GM23338 (cell line): ENCODE measurements at regions not wholly inside any gene's neighbourhood (a gene's known extent, or its start where the extent isn't known, plus 50 kb on each side); places are given as distances from the start of the nearest gene placed in this dataset.

Experiments used
- ATAC-seq: fragments of 200-7000 bp; cut with Tn5 transposase; 3 replicates; pipeline ENCODE4 v1.9.1; 2020
- DNase-seq: peaks from one replicate; pipeline ENCODE4 v3.0.0-alpha.2; 2015; ENCODE audit warnings: low spot score
- H2AFZ ChIP-seq: fragments of 200-600 bp; sonication (generic); 2 replicates; pipeline ENCODE4 v1.8.0; 2016; ENCODE audit warnings: antibody characterized with exemption, mild to moderate bottlenecking, moderate library complexity
- H3F3A ChIP-seq: fragments of 200-600 bp; sonication (generic); replicated peaks from 2 replicates; pipeline ENCODE4 v1.8.0; 2017; ENCODE audit warnings: antibody characterized with exemption, mixed run types, low read depth
- H3K27ac ChIP-seq: fragments of 200-600 bp; sonication (generic); 2 replicates; pipeline ENCODE4 v1.6.1; 2016; ENCODE audit warnings: low read depth
- H3K27me3 ChIP-seq: fragments of 200-600 bp; sonication (generic); 2 replicates; pipeline ENCODE4 v1.8.0; 2016; ENCODE audit warnings: mild to moderate bottlenecking, mixed run types, moderate library complexity; ENCODE audit not compliant: insufficient read depth
- H3K36me3 ChIP-seq: fragments of 200-600 bp; sonication (generic); 2 replicates; pipeline ENCODE4 v1.8.0; 2016; ENCODE audit warnings: mild to moderate bottlenecking; ENCODE audit not compliant: insufficient read depth
- H3K4me1 ChIP-seq: fragments of 200-600 bp; sonication (generic); 2 replicates; pipeline ENCODE4 v1.8.0; 2016; ENCODE audit warnings: mild to moderate bottlenecking, moderate library complexity; ENCODE audit not compliant: insufficient read depth
- H3K4me2 ChIP-seq: fragments of 200-600 bp; sonication (generic); 2 replicates; pipeline ENCODE4 v1.7.1; 2017; ENCODE audit warnings: mixed run types
- H3K4me3 ChIP-seq: fragments of 200-600 bp; sonication (generic); 2 replicates; pipeline ENCODE4 v1.6.1; 2016; ENCODE audit warnings: mixed run types
- H3K79me2 ChIP-seq: fragments of 200-600 bp; sonication (generic); replicated peaks from 2 replicates; pipeline ENCODE4 v1.8.0; 2017; ENCODE audit warnings: mild to moderate bottlenecking; ENCODE audit not compliant: insufficient read depth
- H3K9me2 ChIP-seq: fragments of 200-600 bp; sonication (generic); 2 replicates; pipeline ENCODE4 v1.8.0; 2017; ENCODE audit not compliant: insufficient read depth
- H4K20me1 ChIP-seq: fragments of 200-600 bp; sonication (generic); replicated peaks from 2 replicates; pipeline ENCODE4 v1.8.0; 2017; ENCODE audit warnings: mild to moderate bottlenecking; ENCODE audit not compliant: insufficient read depth
- H3K27ac Mint-ChIP-seq: 2 replicates; pipeline ENCODE4 v1.8.0; 2020; ENCODE audit warnings: inconsistent platforms, mild to moderate bottlenecking, moderate library complexity, mixed read lengths
- H3K27me3 Mint-ChIP-seq: 3 replicates; pipeline ENCODE4 v1.8.0; 2022; ENCODE audit warnings: low read depth, mild to moderate bottlenecking, moderate library complexity, mixed read lengths, inconsistent platforms; ENCODE audit not compliant: insufficient read depth, poor library complexity
- H3K36me3 Mint-ChIP-seq: 3 replicates; pipeline ENCODE4 v1.8.0; 2021; ENCODE audit warnings: low read depth, mild to moderate bottlenecking, inconsistent platforms, moderate library complexity, mixed read lengths
- H3K4me1 Mint-ChIP-seq: 3 replicates; pipeline ENCODE4 v1.8.0; 2020; ENCODE audit warnings: mild to moderate bottlenecking, inconsistent platforms, mixed read lengths
- H3K4me3 Mint-ChIP-seq: 3 replicates; pipeline ENCODE4 v1.8.0; 2021; ENCODE audit warnings: moderate library complexity, mild to moderate bottlenecking, inconsistent platforms, mixed read lengths
- H3K9me3 Mint-ChIP-seq: 3 replicates; pipeline ENCODE4 v1.8.0; 2020; ENCODE audit warnings: moderate library complexity, mild to moderate bottlenecking, inconsistent platforms, mixed read lengths
- CREB1 ChIP-seq: fragments of 250-450 bp; sonication (Bioruptor Pico); IDR thresholded peaks from 2 replicates; pipeline ENCODE4 v1.5.0; 2020; ENCODE audit warnings: low read depth, mild to moderate bottlenecking, moderate library complexity
- STAT1 ChIP-seq: IDR thresholded peaks from one replicate; pipeline ENCODE4 v1.6.1; 2016; ENCODE audit warnings: antibody characterized with exemption; ENCODE audit not compliant: unreplicated experiment
- ZNF114 ChIP-seq: fragments of 250-450 bp; sonication (Bioruptor Pico); IDR thresholded peaks from 2 replicates; pipeline ENCODE4 v1.5.0; 2020; ENCODE audit warnings: mild to moderate bottlenecking, moderate library complexity
- ZNF331 ChIP-seq: fragments of 250-450 bp; sonication (Bioruptor Pico); IDR thresholded peaks from 2 replicates; pipeline ENCODE4 v1.5.0; 2020; ENCODE audit warnings: low read depth, mild to moderate bottlenecking, moderate library complexity
- ZNF462 ChIP-seq: fragments of 250-450 bp; sonication (Bioruptor Pico); IDR thresholded peaks from 2 replicates; pipeline ENCODE4 v1.5.0; 2020; ENCODE audit warnings: mild to moderate bottlenecking, moderate library complexity
- TF ChIP-seq, protein P1 (sequence below): IDR thresholded peaks from 2 replicates; pipeline ENCODE4 v1.6.1; 2016; ENCODE audit warnings: antibody characterized with exemption

GRCh38 chr5:176183321-176184074 is 54.7 kb upstream of the SIMC1 start (continued):
- TF ChIP-seq ZNF462 (CRISPR knock-in tag) (no peak), ZNF331 (CRISPR knock-in tag) (no peak), ZNF114 (CRISPR knock-in tag) (no peak)
- TF ChIP-seq, protein P1, sequence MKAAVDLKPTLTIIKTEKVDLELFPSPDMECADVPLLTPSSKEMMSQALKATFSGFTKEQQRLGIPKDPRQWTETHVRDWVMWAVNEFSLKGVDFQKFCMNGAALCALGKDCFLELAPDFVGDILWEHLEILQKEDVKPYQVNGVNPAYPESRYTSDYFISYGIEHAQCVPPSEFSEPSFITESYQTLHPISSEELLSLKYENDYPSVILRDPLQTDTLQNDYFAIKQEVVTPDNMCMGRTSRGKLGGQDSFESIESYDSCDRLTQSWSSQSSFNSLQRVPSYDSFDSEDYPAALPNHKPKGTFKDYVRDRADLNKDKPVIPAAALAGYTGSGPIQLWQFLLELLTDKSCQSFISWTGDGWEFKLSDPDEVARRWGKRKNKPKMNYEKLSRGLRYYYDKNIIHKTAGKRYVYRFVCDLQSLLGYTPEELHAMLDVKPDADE, result no peak

- Histone ChIP-seq H3K36me3 (no peaks in the 10 kb centered on the region), H3K4me2 (no peak overlapping the region), H3K27me3 (no peaks in the 10 kb centered on the region), H3K9me2 (no peaks in the 10 kb centered on the region), H3K4me3 (no peak overlapping the region), H2AFZ (0 out of 2 replicates have a peak overlapping the region, but pooled peaks have one; percentile 56), H4K20me1 (no peaks in the 10 kb centered on the region), H3F3A (no peaks in the 10 kb centered on the region), H3K79me2 (no peaks in the 10 kb centered on the region), H3K27ac (no peak overlapping the region), H3K4me1 (no peaks in the 10 kb centered on the region)
- Mint-ChIP-seq H3K27me3 (no peaks in the 10 kb centered on the region), H3K9me3 (no peaks in the 10 kb centered on the region), H3K4me1 (peaks cover 8% of the 10 kb centered on the region; the same call in 2 of the 3 replicates), H3K4me3 (no peak overlapping the region), H3K27ac (no peak overlapping the region), H3K36me3 (no peaks in the 10 kb centered on the region)
- no peak for DNase-seq
- ATAC-seq, result no peak
- TF ChIP-seq, protein P1, result no peak
- no peak for TF ChIP-seq CREB1 (CRISPR knock-in tag)
- no peak for TF ChIP-seq STAT1
Measured at GRCh38 chr5:176184608-176185132, 53.6 kb upstream of the SIMC1 start.
